RCC 7860 (cell line): ENCODE measurements at regions not wholly inside any gene's neighbourhood (a gene's known extent, or its start where the extent isn't known, plus 50 kb on each side); places are given as distances from the start of the nearest gene placed in this dataset.
"Not testable (repeated sequence)": the region's sequence is repeated elsewhere in the genome, so short reads cannot be mapped to it uniquely, and the experiment has no call there.

Experiments
- DNase-seq: peaks from one replicate; pipeline ENCODE4 v3.0.0-alpha.2; 2015; ENCODE audit warnings: low spot score
- FAIRE-seq: peaks from 2 replicates; lab custom pipeline; 2012; peaks lifted over from hg19 to GRCh38; lab: Jason Lieb, UNC

GRCh38 chr5:23718564-23718963 lies 211.2 kb downstream of the PRDM9 start:
- FAIRE-seq (no peak), DNase-seq (no peak)

- FAIRE-seq, result no peak
- no peak for DNase-seq
Measured at GRCh38 chr5:23721336-23721735, 213.9 kb downstream of the PRDM9 start.

GRCh38 chr5:23727271-23727670 lies 219.9 kb downstream of the PRDM9 start:
- FAIRE-seq, result no peak

GRCh38 chr5:23730023-23730422 lies 222.6 kb downstream of the PRDM9 start:
- DNase-seq, result no peak
- no peak for FAIRE-seq

More at GRCh38 chr5:23727271-23727670, 219.9 kb downstream of the PRDM9 start:
- no peak for DNase-seq

DNA sequence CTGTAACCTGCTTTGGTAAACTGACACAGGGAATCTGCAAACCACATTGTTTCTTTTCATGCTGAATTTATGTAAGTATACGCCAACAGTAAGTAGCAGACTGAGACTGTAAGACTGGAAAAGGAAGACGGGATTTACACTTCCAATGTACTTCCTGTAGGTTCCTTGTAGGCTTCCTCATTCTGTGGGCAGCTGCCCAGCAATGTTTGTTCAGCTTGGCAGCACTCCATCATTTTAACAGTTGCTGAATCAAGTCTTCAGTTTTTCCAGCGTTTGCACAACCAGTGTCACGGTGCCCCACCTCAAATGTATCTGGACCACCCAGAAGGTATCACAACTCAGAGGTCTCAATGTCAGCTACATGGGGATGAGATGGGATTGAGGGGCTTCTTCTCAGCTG lies 232.6 kb downstream of the PRDM9 start:
- FAIRE-seq, result no peak
- no peak for DNase-seq

- FAIRE-seq (no peak), DNase-seq (no peak)
Measured at GRCh38 chr5:23742701-23743100, 235.3 kb downstream of the PRDM9 start.

- no peak for DNase-seq
- FAIRE-seq, result no peak
Measured at GRCh38 chr5:23755906-23756305, 248.5 kb downstream of the PRDM9 start.

- no peak for DNase-seq
- no peak for FAIRE-seq
Measured at GRCh38 chr5:23756779-23757178, 249.4 kb downstream of the PRDM9 start.

GRCh38 chr5:23763170-23763569 lies 255.8 kb downstream of the PRDM9 start:
- FAIRE-seq (no peak), DNase-seq (no peak)

GRCh38 chr5:23776684-23777083 lies 269.3 kb downstream of the PRDM9 start:
- DNase-seq (no peak), FAIRE-seq (no peak)

DNA sequence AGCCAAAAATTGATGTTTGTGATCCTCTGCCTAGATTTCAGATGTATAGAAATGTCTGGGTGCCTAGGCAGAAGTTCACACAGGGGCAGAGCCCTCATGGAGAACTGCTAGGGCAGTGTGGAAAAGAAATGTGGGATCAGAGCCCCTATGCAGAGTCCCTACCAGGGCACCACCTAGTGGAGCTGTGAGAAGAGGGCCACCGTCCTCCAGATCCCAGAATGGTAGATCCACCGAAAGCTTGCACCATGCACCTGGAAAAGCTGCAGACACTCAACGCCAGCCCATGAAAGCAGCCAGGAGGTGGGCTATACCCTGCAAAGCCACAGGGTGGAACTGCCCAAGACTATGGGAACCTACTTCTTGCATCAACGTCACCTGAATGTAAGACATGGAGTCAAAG lies 292.9 kb downstream of the PRDM9 start:
- FAIRE-seq, result not testable (repeated sequence)

DNA sequence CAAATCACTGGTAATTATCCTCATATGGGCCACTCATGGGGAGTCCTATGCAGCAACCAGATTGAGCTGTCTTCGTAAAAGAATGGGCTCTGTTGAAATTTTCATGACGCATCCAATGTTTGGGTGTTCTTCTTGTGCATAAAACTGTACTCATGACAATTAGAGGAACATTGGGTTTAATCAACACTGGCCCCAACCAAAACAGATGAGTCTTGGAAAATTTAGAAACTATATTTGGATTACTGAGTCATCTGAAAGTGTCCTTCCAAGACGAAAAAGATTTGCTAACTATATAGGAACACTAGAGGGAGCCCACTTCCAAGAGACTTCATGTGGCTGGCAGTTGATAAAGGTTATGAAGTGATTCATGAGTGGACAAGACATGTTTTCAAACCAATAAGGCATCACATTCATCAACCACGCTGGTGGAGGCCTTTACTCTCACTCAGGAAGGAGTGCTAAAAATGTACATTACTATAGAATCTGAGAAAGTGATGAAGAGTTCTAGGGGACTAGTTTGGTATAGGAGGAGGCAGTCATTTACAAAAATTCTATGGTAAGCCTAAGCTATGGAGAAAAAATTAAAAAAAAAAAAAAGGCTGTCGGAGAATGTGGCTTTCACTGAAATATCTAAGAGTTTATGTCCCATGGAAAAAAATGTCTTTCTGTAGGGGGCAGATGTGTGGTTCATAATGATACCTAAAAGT lies 313.5 kb downstream of the PRDM9 start:
- FAIRE-seq, result peak; percentile 71
- peak; percentile 61 for DNase-seq

More for the DNA sequence above, 292.9 kb downstream of the PRDM9 start:
- DNase-seq, result not testable (repeated sequence)

DNA sequence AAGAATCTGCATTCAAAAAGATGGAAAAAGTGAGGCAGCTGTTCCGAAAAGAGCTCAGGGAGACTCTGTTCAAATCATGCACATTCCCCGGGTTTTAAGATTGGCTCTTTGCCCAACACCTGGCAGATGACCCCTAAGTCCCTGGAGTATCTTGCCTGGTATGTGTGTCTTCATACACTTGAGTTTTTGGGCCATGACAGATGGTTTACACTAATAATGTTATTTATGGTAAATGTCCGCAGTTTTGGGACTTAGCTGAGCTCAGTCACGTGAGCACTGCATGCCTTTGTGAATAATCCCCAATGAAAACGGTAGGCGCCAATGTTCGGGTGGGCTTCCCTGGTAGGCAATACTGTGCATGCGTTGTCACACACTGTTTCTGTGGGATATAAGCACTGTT lies 316.1 kb downstream of the PRDM9 start:
- FAIRE-seq, result no peak

DNA sequence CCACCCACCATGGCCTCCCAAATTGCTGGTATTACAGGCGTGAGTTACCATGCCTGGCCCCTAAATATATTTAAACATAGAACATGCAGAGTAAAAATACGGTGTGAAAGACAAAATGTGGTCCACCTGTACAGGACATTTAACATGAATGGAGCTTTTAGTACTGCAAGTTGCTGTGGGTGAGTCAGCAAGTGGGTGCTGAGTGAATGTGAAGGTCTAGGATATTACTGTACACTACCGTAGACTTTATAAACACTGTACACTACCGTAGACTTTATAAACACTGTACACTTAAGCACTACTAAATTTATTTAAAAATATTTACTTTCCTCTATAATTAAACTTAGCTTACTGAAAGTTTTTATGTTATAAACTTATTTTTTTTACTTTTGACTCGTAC lies 317.8 kb downstream of the PRDM9 start:
- no peak for DNase-seq
- no peak for FAIRE-seq

More for the DNA sequence above, 316.1 kb downstream of the PRDM9 start:
- no peak for DNase-seq

DNA sequence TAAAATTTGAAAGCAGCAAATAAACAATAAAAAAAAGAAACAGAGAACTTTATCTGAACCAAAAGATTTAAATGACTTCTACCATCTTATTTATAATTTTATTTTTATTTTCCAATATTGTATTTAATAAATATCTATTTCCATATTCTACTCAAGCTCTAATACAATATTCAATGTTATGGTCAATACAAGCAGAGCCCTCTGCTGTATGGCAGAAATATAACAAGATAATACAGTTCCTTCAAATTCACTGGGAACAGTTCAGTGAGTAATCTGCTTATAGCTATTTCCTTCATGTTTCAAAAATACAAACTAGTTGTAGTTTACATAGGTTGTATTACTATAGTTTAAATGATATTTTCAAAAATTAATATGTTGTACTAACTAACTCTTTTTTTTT lies 332.7 kb downstream of the PRDM9 start:
- DNase-seq (no peak), FAIRE-seq (peak; percentile 76)

GRCh38 chr5:23864786-23865185 lies 357.4 kb downstream of the PRDM9 start:
- FAIRE-seq, result no peak
- DNase-seq, result no peak

DNA sequence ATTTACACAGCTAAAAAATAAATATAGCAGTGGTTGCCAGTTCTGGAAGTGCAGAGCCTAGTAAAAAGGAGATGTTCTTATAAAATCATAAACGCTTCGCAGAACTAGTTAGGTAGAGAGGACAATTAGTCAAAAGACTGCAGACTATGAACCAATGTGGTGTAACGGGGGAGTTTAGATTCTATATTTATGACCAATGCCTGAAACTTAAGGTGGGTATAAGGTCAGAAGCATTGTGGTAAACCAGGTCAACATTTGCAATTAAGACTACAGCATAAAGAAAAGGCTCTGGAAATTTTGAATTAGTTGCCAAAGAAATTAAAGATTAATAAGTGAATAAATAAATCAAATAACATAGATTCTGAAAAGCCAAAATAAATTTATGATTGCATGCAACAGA lies 370.4 kb downstream of the PRDM9 start:
- DNase-seq, result no peak
- FAIRE-seq, result no peak

GRCh38 chr5:23884405-23885031 lies 377.1 kb downstream of the PRDM9 start:
- DNase-seq, result no peak
- FAIRE-seq, result no peak

DNA sequence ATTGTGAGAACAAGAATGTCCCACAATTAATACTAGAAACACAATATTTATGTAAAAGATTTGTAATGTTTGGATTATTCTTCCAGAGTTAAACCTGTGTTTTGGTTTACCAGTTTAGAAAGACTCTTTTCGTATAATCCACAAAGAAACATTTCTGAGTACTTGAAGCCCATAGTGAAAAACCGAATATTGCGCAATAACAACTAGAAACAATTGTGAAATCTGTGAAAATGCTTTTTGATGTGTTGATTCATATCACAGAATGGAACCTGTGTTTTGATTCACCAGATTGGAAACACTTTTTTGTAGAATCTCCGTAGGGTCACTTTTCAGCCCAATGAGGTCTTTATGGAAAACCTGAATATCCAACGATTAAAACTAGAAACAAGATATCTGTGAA lies 386.2 kb downstream of the PRDM9 start:
- DNase-seq, result no peak
- no peak for FAIRE-seq

GRCh38 chr5:23895614-23896013 lies 388.2 kb downstream of the PRDM9 start:
- no peak for FAIRE-seq
- DNase-seq, result no peak

DNA sequence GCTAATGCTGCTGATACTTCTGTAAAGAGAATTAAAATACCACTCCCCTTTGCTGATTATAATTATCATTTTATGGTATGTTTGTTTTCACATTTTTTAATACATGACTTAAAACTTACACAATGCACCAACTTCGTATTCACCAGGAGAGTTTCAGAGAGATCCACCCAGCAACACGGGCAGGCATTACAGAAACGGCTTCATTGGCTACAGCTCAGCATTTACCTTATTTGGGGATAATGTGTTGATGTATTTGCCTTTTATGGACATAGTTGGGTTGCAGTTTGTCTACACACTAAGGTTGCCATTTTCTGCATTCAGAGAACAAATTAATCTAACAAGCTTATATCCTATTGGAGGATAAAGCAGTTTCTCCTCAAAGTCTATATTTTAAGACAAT lies 423.6 kb downstream of the PRDM9 start:
- DNase-seq, result no peak

DNA sequence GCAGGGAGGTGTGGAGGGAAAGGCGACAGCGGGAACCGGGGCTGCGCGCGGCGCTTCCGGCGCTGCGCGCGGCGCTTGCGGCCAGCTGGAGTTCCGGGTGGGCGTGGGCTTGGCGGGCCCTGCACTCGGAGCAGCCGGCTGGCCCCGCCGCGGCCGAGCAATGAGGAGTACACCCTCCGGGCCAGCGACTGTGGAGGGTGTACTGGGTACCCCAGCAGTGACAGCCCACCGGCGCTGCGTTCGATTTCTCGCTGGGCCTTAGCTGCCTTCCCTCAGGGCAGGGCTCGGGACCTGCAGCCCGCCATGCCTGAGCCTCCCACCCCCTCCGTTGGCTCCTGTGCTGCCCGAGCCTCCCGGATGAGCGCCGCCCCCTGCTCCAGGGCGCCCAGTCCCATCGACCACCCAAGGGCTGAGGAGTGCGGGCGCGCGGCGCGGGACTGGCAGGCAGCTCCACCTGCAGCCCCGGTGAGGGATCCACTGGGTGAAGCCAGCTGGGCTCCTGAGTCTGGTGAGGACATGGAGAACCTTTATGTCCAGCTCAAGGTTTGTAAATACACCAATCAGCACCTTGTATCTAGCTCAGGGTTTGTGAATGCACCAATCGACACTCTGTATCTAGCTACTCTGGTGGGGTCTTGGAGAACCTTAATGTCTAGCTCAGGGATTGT lies 444.0 kb downstream of the PRDM9 start:
- not testable (repeated sequence) for DNase-seq, FAIRE-seq

More for the DNA sequence above, 423.6 kb downstream of the PRDM9 start:
- FAIRE-seq, result no peak
